GM18858 (cell line): ENCODE measurements at regions not wholly inside any gene's neighbourhood (a gene's known extent, or its start where the extent isn't known, plus 50 kb on each side); places are given as distances from the start of the nearest gene placed in this dataset.
"Not testable (repeated sequence)": the region's sequence is repeated elsewhere in the genome, so short reads cannot be mapped to it uniquely, and the experiment has no call there.

ENCODE experiments used
- ATAC-seq: cut with Tn5 transposase; IDR thresholded peaks from one replicate; pipeline ENCODE4 v1.9.1; 2021; ENCODE audit not compliant: unreplicated experiment

DNA sequence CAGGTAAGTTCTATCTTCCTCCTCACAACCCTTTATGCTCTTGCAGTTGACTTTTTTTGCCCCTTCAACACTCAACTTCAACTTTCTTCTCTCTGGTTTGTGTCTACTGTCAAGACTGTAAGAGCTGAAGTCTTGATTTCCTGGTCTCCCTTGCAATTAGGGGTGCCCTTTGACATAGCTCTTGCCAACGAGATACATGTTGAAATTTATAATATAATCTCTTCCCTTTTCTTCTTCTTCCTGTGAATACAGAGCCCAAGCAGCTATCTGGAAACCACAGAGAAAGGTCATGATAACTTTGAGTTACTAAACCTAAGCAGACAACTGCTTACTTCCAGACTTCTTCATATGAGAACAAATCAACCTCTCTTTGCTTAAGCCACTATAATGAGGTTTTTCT, 163.5 kb downstream of the MC4R start:
- ATAC-seq = no peak

GRCh38 chr18:60202708-60203107, 169.9 kb downstream of the MC4R start:
- no peak for ATAC-seq

GRCh38 chr18:60200558-60200957, 172.0 kb downstream of the MC4R start:
- ATAC-seq = no peak

DNA sequence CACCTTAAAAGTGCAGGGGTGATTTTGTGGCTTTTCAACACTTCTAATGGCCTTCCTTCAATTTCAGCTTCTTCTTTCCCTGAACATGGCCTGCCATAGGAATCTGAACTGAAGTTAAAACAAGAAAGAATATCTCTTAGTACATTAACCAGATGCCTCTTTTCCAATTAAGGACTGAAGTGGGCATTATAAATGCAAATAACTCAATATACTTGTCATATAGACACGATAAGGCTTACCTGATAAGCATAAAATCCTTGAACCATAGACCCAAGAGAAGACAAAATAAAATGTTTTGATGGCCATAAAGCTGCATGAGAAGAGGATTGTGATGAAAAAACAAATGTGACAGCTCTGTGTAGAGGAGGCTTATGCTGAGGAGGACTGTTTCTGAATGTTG, 173.1 kb downstream of the MC4R start:
- ATAC-seq = no peak

GRCh38 chr18:60197671-60198462, 174.7 kb downstream of the MC4R start:
- no peak for ATAC-seq

GRCh38 chr18:60196836-60197606, 175.6 kb downstream of the MC4R start:
- ATAC-seq = no peak

- ATAC-seq = no peak
These were observed 178.8 kb downstream of the MC4R start for GRCh38 chr18:60193780-60194179.

- ATAC-seq = no peak
These were observed 180.6 kb downstream of the MC4R start for GRCh38 chr18:60191926-60192325.

- no peak for ATAC-seq
These were observed 182.7 kb downstream of the MC4R start for GRCh38 chr18:60189856-60190255.

DNA sequence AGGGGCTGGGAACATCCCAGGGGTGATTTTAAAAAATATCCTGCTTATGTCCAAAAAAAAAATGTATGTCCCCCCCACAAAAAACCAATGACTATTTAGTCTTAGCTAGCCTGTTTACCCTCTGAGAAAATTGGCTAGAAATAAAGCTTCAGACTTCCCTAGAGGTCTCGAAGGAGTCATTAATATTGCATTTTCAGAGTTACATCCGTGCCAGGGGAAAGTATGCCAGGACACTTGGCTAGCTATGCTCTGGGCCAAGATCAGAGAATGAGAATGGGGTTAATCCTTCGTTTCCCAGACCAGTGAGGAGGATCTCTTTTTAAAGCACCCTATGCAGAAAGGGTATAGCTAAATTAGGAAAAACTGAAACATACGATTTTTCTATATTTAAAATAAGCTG, 183.6 kb downstream of the MC4R start:
- no peak for ATAC-seq

- ATAC-seq = no peak
These were observed 190.4 kb downstream of the MC4R start for GRCh38 chr18:60182223-60182622.

- no peak for ATAC-seq
These were observed 191.9 kb downstream of the MC4R start for GRCh38 chr18:60180671-60181070.

- not testable (repeated sequence) for ATAC-seq
These were observed 194.4 kb downstream of the MC4R start for GRCh38 chr18:60178224-60178623.

GRCh38 chr18:60176259-60176658, 196.3 kb downstream of the MC4R start:
- no peak for ATAC-seq

DNA sequence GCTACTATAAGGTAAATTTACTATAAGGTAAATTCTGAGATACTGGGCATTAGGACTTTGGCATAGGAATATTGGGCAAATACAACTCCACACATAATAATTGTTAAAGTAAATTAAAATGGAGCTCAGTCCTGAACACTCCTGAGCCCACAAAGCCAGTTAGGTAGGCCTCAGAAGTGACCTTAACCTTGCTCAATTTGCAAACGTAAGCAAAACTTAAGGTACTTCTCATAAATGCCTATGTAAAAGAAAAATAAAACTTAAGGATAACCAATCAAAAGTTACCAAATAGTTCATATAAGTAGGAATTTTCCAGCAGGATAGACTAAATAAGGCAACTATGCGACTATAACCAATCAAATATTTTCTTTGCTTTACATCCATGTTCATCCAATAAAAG, 197.7 kb downstream of the MC4R start:
- no peak for ATAC-seq

- no peak for ATAC-seq
These were observed 200.5 kb downstream of the MC4R start for GRCh38 chr18:60172030-60172429.

DNA sequence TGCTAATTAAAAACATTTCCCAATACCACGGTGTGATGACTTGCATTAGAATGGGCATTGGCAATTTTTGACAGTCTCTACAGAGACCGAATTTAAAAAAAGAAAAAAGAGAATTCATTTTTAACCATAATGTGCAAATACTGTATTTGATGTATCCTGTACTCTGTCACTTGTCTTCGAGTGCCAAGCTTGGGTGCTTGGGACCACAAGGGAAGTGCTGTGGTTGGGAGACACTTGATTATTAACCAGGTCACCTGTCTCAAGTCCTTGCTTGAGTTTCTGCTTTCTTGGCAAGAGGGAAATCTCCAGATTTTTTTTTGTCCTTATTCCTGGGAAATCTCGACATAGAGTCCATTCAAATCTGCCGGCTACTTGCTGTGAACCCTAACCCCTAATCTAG, 209.0 kb downstream of the MC4R start:
- ATAC-seq = peak; percentile 66

GRCh38 chr18:60162388-60162787, 210.2 kb downstream of the MC4R start:
- no peak for ATAC-seq

DNA sequence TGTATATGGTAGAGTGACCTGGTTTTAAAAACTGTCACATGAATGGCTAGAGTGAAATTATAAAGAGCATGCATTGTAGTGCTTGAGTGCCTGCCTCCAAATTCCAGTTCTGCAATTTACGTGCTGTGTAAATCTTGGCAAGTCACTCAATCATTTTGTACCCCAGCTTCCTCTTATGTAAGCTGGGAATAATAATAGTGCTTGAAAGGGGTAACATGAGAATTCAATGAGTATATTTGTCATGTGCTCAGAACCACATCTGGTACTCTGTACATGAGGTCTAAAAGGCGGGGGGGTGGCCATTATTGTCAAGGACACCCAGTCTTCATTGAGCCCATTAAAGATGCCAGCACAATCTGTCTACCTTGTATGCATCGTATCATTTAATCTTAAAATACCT, 214.8 kb downstream of the MC4R start:
- no peak for ATAC-seq

- ATAC-seq = no peak
These were observed 219.2 kb downstream of the MC4R start for GRCh38 chr18:60153376-60153775.

- no peak for ATAC-seq
These were observed 223.3 kb downstream of the MC4R start for GRCh38 chr18:60149316-60149715.

DNA sequence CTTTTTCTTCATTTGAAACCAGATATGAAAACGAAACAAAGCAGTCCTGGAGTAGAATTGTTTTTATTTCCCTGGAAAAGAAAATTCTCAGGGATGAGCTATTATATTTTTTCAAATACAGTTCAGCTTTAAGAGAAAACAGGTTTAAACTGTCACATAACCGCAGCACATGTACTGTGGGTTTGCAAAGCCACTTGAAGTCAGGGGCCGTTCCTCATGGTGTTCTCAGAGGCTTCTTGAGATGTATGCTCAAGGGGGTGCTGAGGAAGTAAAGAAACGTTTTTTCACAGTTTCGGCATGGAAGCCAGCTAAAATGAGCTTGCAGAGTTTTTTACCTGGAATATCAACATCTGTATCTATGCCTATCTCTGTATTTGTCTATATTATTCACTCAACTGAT, 225.3 kb downstream of the MC4R start:
- ATAC-seq = no peak
